22Rv1 (cell line): ENCODE measurements at regions not wholly inside any gene's neighbourhood (a gene's known extent, or its start where the extent isn't known, plus 50 kb on each side); places are given as distances from the start of the nearest gene placed in this dataset.

ENCODE experiments used
- ZFX ChIP-seq: fragments of 450-650 bp; IDR thresholded peaks from 2 replicates; pipeline ENCODE4 v1.6.1; 2017; ENCODE audit warnings: antibody characterized with exemption, borderline replicate concordance
- TF ChIP-seq, protein P1 (sequence below): fragments of 450-650 bp; IDR thresholded peaks from 2 replicates; pipeline ENCODE4 v1.5.1; 2017; ENCODE audit warnings: mild to moderate bottlenecking

DNA sequence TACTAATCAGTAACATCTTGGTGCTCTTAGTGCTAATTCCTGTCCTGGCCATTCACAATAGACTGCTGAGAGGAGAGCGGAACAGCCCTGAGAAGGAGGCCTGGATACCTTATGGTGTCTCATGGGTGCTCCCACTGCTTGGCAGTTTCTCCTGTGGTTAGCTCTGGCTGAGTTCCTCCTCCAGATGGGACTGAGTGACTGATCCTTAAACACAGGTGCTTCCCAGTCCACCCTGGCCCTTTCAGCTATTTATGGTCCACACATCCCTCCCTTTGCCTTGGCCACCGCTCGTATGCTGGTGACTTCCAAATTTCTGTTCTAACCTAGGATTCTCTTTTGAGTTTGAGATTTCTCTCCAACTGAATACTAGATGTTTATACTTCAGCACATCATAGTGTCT lies 157.0 kb upstream of the CACNA1E start:
- TF ChIP-seq, protein P1, sequence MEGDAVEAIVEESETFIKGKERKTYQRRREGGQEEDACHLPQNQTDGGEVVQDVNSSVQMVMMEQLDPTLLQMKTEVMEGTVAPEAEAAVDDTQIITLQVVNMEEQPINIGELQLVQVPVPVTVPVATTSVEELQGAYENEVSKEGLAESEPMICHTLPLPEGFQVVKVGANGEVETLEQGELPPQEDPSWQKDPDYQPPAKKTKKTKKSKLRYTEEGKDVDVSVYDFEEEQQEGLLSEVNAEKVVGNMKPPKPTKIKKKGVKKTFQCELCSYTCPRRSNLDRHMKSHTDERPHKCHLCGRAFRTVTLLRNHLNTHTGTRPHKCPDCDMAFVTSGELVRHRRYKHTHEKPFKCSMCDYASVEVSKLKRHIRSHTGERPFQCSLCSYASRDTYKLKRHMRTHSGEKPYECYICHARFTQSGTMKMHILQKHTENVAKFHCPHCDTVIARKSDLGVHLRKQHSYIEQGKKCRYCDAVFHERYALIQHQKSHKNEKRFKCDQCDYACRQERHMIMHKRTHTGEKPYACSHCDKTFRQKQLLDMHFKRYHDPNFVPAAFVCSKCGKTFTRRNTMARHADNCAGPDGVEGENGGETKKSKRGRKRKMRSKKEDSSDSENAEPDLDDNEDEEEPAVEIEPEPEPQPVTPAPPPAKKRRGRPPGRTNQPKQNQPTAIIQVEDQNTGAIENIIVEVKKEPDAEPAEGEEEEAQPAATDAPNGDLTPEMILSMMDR = no peak
- no peak for TF ChIP-seq ZFX
